ENCODE measurements at regions not wholly inside any gene's neighbourhood (a gene's known extent, or its start where the extent isn't known, plus 50 kb on each side); places are given as distances from the start of the nearest gene placed in this dataset.

DNA sequence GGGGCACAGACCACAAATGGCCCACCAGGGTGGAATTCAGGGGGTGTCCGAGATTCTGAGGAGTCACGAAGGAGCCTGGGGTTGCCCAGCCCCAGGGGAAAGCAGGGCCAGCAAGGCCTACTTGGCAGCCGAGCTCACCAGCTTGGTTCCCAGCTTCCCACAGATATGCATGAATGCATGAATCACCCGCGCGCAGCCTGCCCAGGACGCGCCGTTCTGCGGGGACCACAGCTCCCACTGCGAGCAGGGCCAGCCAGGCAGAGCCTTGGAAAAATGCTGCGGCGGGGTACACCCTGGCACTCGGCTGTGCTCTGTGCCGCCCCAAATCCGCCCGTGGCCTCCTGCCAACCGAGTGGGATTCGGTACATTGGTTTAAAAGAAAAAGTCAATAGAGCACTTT, 211.0 kb downstream of the NFATC2 start:
- TF ChIP-seq, protein P1, sequence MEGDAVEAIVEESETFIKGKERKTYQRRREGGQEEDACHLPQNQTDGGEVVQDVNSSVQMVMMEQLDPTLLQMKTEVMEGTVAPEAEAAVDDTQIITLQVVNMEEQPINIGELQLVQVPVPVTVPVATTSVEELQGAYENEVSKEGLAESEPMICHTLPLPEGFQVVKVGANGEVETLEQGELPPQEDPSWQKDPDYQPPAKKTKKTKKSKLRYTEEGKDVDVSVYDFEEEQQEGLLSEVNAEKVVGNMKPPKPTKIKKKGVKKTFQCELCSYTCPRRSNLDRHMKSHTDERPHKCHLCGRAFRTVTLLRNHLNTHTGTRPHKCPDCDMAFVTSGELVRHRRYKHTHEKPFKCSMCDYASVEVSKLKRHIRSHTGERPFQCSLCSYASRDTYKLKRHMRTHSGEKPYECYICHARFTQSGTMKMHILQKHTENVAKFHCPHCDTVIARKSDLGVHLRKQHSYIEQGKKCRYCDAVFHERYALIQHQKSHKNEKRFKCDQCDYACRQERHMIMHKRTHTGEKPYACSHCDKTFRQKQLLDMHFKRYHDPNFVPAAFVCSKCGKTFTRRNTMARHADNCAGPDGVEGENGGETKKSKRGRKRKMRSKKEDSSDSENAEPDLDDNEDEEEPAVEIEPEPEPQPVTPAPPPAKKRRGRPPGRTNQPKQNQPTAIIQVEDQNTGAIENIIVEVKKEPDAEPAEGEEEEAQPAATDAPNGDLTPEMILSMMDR (IDR thresholded peaks at IDR 0.05) = no peak
- TF ChIP-seq EP300 (IDR thresholded peaks at IDR 0.05) (no peak), POLR2A (IDR thresholded peaks at IDR 0.05; ENCODE audit: low read depth) (no peak)

Data from esophagus muscularis mucosa (tissue), 4 donors.